Activated CD8-positive, alpha-beta T cell treated with anti-CD3 and anti-CD28 coated beads for 36 hours (primary cell): ENCODE measurements at regions not wholly inside any gene's neighbourhood (a gene's known extent, or its start where the extent isn't known, plus 50 kb on each side); places are given as distances from the start of the nearest gene placed in this dataset.

Experiments
- ATAC-seq: fragments of 200-7000 bp; cut with Tn5 transposase; one replicate; pipeline ENCODE4 v1.10.0; 2021; ENCODE audit warnings: mild to moderate bottlenecking, moderate library complexity
- CTCF ChIA-PET: fragments of 350-600 bp; sonication (Branson Sonifier 250); formaldehyde crosslinking; loops from one replicate; lab custom pipeline; 2021; ENCODE audit warnings: antibody characterized with exemption; lab: Charles Lee
- POLR2A ChIA-PET: fragments of 350-600 bp; sonication (Branson Sonifier 250); formaldehyde crosslinking; loops from one replicate; lab custom pipeline; 2021; ENCODE audit warnings: antibody characterized with exemption; lab: Charles Lee
- DNase-seq: peaks from one replicate; pipeline ENCODE4 v3.0.0-alpha.2; 2020
- H3K27ac Mint-ChIP-seq: one replicate; pipeline ENCODE4 v1.8.0; 2021; ENCODE audit warnings: mild to moderate bottlenecking, mixed read lengths
- H3K27me3 Mint-ChIP-seq: one replicate; pipeline ENCODE4 v1.8.0; 2021; ENCODE audit warnings: mixed read lengths
- H3K36me3 Mint-ChIP-seq: one replicate; pipeline ENCODE4 v1.8.0; 2021; ENCODE audit warnings: low read depth, mixed read lengths
- H3K4me1 Mint-ChIP-seq: one replicate; pipeline ENCODE4 v1.8.0; 2021; ENCODE audit warnings: low read depth, mixed read lengths
- H3K4me3 Mint-ChIP-seq: one replicate; pipeline ENCODE4 v1.8.0; 2021; ENCODE audit warnings: mild to moderate bottlenecking, moderate library complexity, mixed read lengths
- H3K9me3 Mint-ChIP-seq: one replicate; pipeline ENCODE4 v1.8.0; 2021; ENCODE audit warnings: mixed read lengths
- CTCF ChIP-seq: fragments of 200-600 bp; IDR thresholded peaks from one replicate; pipeline ENCODE4 v1.8.0; 2022; ENCODE audit warnings: antibody characterized with exemption, mild to moderate bottlenecking
- intact Hi-C: fragments of 100-400 bp; cut with micrococcal nuclease; formaldehyde crosslinking; loops from one replicate; pipeline ENCODE4 v1.10.0; 2022

DNA sequence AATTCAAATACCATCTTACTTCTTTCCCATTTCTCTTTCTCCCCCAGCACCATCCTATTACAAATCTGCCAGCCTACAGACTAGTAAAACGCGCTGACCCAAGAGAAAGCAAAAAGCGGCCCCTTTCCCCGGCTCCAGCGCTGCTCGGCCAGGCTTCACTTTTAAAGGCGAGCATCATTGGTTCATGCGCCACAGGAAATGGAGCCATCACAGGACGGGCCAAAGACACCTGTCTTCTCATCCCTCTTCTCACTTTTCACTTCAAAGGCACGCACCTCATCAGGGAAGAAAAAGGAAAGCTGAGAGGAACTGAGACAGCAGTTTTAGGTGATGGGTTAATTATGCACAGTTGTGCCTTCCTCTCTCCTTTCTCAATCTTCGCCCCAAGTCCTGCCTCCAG, 664.2 kb upstream of the USP24 start:
- Mint-ChIP-seq H3K27ac (no peak overlapping the region), H3K27me3 (no peaks in the 10 kb centered on the region), H3K4me3 (no peak overlapping the region), H3K9me3 (no peaks in the 10 kb centered on the region), H3K36me3 (no peaks in the 10 kb centered on the region), H3K4me1 (no peaks in the 10 kb centered on the region)
- DNase-seq, result no peak
- no peak for TF ChIP-seq CTCF
- CTCF ChIA-PET, result no interaction called here
- intact Hi-C loops, result no loop called here
- POLR2A ChIA-PET, result no interaction called here
- no peak for ATAC-seq

GRCh38 chr1:55877437-55878232, 662.5 kb upstream of the USP24 start:
- DNase-seq (no peak), ATAC-seq (no peak)
- intact Hi-C loops, result no loop called here
- no peaks in the 10 kb centered on the region for H3K36me3 Mint-ChIP-seq
- ChIA-PET POLR2A (no interaction called here), CTCF (no interaction called here)
- H3K27me3 Mint-ChIP-seq, result no peaks in the 10 kb centered on the region
- TF ChIP-seq CTCF, result no peak
- no peaks in the 10 kb centered on the region for H3K4me1 Mint-ChIP-seq
- H3K9me3 Mint-ChIP-seq, result no peaks in the 10 kb centered on the region
- H3K4me3 Mint-ChIP-seq, result no peak overlapping the region
- no peak overlapping the region for H3K27ac Mint-ChIP-seq

- TF ChIP-seq CTCF, result no peak
- Mint-ChIP-seq H3K4me1 (no peaks in the 10 kb centered on the region), H3K9me3 (no peaks in the 10 kb centered on the region), H3K27ac (no peak overlapping the region), H3K27me3 (no peaks in the 10 kb centered on the region), H3K4me3 (no peak overlapping the region), H3K36me3 (no peaks in the 10 kb centered on the region)
- ATAC-seq, result no peak
- intact Hi-C loops, result no loop called here
- POLR2A ChIA-PET, result no interaction called here
- CTCF ChIA-PET, result no interaction called here
- no peak for DNase-seq
Observed at GRCh38 chr1:55876276-55877060, 661.3 kb upstream of the USP24 start.

- DNase-seq, result no peak
- Mint-ChIP-seq H3K4me1 (no peaks in the 10 kb centered on the region), H3K9me3 (no peaks in the 10 kb centered on the region), H3K36me3 (no peaks in the 10 kb centered on the region), H3K27me3 (no peaks in the 10 kb centered on the region), H3K27ac (no peak overlapping the region), H3K4me3 (no peak overlapping the region)
- ATAC-seq, result no peak
- POLR2A ChIA-PET, result no interaction called here
- CTCF ChIA-PET, result no interaction called here
- intact Hi-C loops, result no loop called here
- no peak for TF ChIP-seq CTCF
Observed at GRCh38 chr1:55870106-55870505, 654.9 kb upstream of the USP24 start.

DNA sequence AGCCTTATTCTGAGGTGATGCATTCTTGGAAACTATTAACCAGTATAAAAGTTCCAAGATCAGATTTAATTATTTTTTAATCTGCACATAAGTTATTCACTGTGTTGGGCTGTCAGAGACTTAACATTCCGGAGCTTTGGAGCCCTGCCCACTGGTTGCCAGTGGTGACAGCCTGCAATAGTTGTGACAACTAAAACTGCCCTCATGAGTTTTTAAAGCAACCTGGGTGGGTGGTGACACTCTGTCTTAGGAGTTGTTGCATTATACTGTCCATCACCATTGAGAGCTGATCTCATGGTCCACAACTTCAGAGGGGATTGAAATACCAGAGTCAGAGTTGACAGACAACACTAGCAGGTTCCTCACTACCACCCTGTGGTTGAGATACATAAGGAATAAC, 653.9 kb upstream of the USP24 start:
- POLR2A ChIA-PET, result no interaction called here
- intact Hi-C loops, result no loop called here
- no peak for TF ChIP-seq CTCF
- Mint-ChIP-seq H3K4me3 (no peak overlapping the region), H3K36me3 (no peaks in the 10 kb centered on the region), H3K27me3 (no peaks in the 10 kb centered on the region), H3K9me3 (no peaks in the 10 kb centered on the region), H3K4me1 (no peaks in the 10 kb centered on the region), H3K27ac (no peak overlapping the region)
- DNase-seq (no peak), ATAC-seq (no peak)
- CTCF ChIA-PET, result no interaction called here
